K562 (cell line): ENCODE measurements at regions not wholly inside any gene's neighbourhood (a gene's known extent, or its start where the extent isn't known, plus 50 kb on each side); places are given as distances from the start of the nearest gene placed in this dataset.
A peak's percentile ranks its signal among the peaks of the same experiment; 100 is the strongest.

ENCODE experiments used
- ATAC-seq: fragments of 200-7000 bp; cut with Tn5 transposase; 3 replicates; pipeline ENCODE4 v1.9.1; 2020; ENCODE audit warnings: moderate library complexity
- BruUV-seq: library from RNA; stranded (reverse); fragments of 400-500 nt; replicated peaks from 2 replicates; lab custom pipeline; 2021; lab: Mats Ljungman, UMichigan
- CTCF ChIA-PET: fragments of 300-600 bp; formaldehyde crosslinking; extraction: SDS; loops from one replicate; lab custom pipeline; 2021; ENCODE audit warnings: low intra/inter-chr PET ratio; lab: Yijun Ruan, JAX
- POLR2A ChIA-PET: fragments of 300-600, 350-650 bp; sonication (Branson Sonifier 250); formaldehyde crosslinking; extraction: SDS; loops from one replicate; lab custom pipeline; 2021; ENCODE audit warnings: antibody characterized with exemption, inconsistent platforms; lab: Yijun Ruan, JAX
- DNase-seq, 4 experiments: peaks; one replicate each; pipeline versions ENCODE4 v3.0.0 to v3.0.0-alpha.2; 2011 to 2018; ENCODE audit warnings: low spot score in 3 of 4, mixed read lengths in 3 of 4; ENCODE audit errors: extremely low read depth in 1 of 4
- FAIRE-seq: peaks from 2 replicates; lab custom pipeline; 2011; peaks lifted over from hg19 to GRCh38; lab: Jason Lieb, UNC
- H2AFZ ChIP-seq: 2 replicates; pipeline ENCODE4 v1.6.0; 2011; ENCODE audit warnings: low read depth, low read length, control low read depth, inconsistent platforms
- H3K27ac ChIP-seq: fragments of 200-600 bp; 3 replicates; pipeline ENCODE4 v1.8.0; 2011; ENCODE audit warnings: low read depth, mild to moderate bottlenecking, control low read depth, inconsistent platforms, low read length, moderate library complexity, mixed read lengths; ENCODE audit errors: extremely low read depth
- H3K27me3 ChIP-seq, 2 experiments: fragments of 300-600 bp in 1 of 2; 2 replicates in 1 of 2; 3 replicates in 1 of 2; pipeline versions ENCODE4 v1.6.0 to v1.8.0; 2011; ENCODE audit warnings: inconsistent platforms in 2 of 2, low read length in 2 of 2, mild to moderate bottlenecking in 1 of 2, mixed read lengths in 1 of 2, moderate library complexity in 1 of 2; ENCODE audit not compliant: control insufficient read depth in 2 of 2, insufficient read depth in 2 of 2
- H3K36me3 ChIP-seq: fragments of 300-600 bp; 3 replicates; pipeline ENCODE4 v1.8.0; 2011; ENCODE audit warnings: mild to moderate bottlenecking, low read length, inconsistent platforms; ENCODE audit not compliant: control insufficient read depth, insufficient read depth
- H3K4me1 ChIP-seq, 2 experiments: fragments of 200-600 bp in 1 of 2; replicated peaks in 1 of 2; 2 replicates in 1 of 2; 3 replicates in 1 of 2; pipeline versions ENCODE4 v1.5.1 to v1.8.0; 2011; ENCODE audit warnings: inconsistent platforms in 2 of 2, low read length in 2 of 2, mild to moderate bottlenecking in 1 of 2, mixed read lengths in 1 of 2, moderate library complexity in 1 of 2; ENCODE audit not compliant: control insufficient read depth in 2 of 2, insufficient read depth in 2 of 2
- H3K4me2 ChIP-seq: 2 replicates; pipeline ENCODE4 v1.6.1; 2011; ENCODE audit warnings: low read length, control low read depth, inconsistent platforms, mixed read lengths; ENCODE audit not compliant: insufficient read depth
- H3K4me3 ChIP-seq: fragments of 200-600 bp; sonication (generic), shearing (Covaris generic); 2 replicates; pipeline ENCODE4 v1.5.1; 2016; ENCODE audit warnings: control low read depth, inconsistent platforms
- H3K79me2 ChIP-seq: fragments of 200-600 bp; 3 replicates; pipeline ENCODE4 v1.8.0; 2011; ENCODE audit warnings: low read length, inconsistent platforms; ENCODE audit not compliant: control insufficient read depth, insufficient read depth
- H3K9ac ChIP-seq, 2 experiments: 2 replicates each; pipeline versions ENCODE4 v1.6.0 to v1.6.1; 2011; ENCODE audit warnings: low read depth in 2 of 2, low read length in 2 of 2, control low read depth in 1 of 2, inconsistent platforms in 1 of 2, mild to moderate bottlenecking in 1 of 2, mixed read lengths in 1 of 2; ENCODE audit not compliant: insufficient read depth in 1 of 2
- H3K9me1 ChIP-seq: one replicate; pipeline ENCODE4 v1.6.0; 2011; ENCODE audit warnings: inconsistent platforms, mild to moderate bottlenecking, low read length, moderate library complexity; ENCODE audit not compliant: control insufficient read depth, insufficient read depth
- H3K9me3 ChIP-seq: replicated peaks from 2 replicates; pipeline ENCODE4 v1.5.1; 2011; ENCODE audit warnings: low read depth, low read length, inconsistent platforms; ENCODE audit not compliant: control insufficient read depth, insufficient read depth
- H4K20me1 ChIP-seq: replicated peaks from 2 replicates; pipeline ENCODE4 v1.6.1; 2011; ENCODE audit warnings: low read length, inconsistent platforms, mixed read lengths; ENCODE audit not compliant: control insufficient read depth, insufficient read depth
- MAFK ChIP-seq: IDR thresholded peaks from 2 replicates; pipeline ENCODE4 v1.6.1; 2011; ENCODE audit warnings: low read length, improper control_type of control experiment
- MTA1 ChIP-seq: fragments of 450-650 bp; IDR thresholded peaks from 2 replicates; pipeline ENCODE4 v1.6.1; 2017; ENCODE audit warnings: borderline replicate concordance
- ZBTB26 ChIP-seq: fragments of 450-650 bp; formaldehyde crosslinking; IDR thresholded peaks from 2 replicates; pipeline ENCODE4 v1.4.0; 2022; ENCODE audit warnings: missing genetic modification characterization
- ZFP36 ChIP-seq: fragments of 150-350 bp; IDR thresholded peaks from 2 replicates; pipeline ENCODE4 v1.6.1; 2018; ENCODE audit warnings: low read length, low read depth; ENCODE audit not compliant: partially characterized antibody
- ZNF431 ChIP-seq: sonication (generic); formaldehyde crosslinking; IDR thresholded peaks from 2 replicates; pipeline ENCODE4 v1.8.0; 2022; ENCODE audit warnings: mild to moderate bottlenecking, missing genetic modification reagents
- ZNF512 ChIP-seq: IDR thresholded peaks from 2 replicates; pipeline ENCODE4 v1.6.1; 2016; ENCODE audit warnings: missing genetic modification characterization, missing compliant biosample characterization
- ZNF778 ChIP-seq: fragments of 450-650 bp; formaldehyde crosslinking; IDR thresholded peaks from 2 replicates; pipeline ENCODE4 v1.4.0; 2020; ENCODE audit warnings: mild to moderate bottlenecking, moderate library complexity
- ZSCAN32 ChIP-seq: fragments of 450-650 bp; formaldehyde crosslinking; IDR thresholded peaks from 2 replicates; pipeline ENCODE4 v1.4.0; 2020; ENCODE audit warnings: mild to moderate bottlenecking, moderate library complexity
- in situ Hi-C: fragments of 300-500 bp; cut with MboI; formaldehyde crosslinking; loops from 4 replicates; pipeline ENCODE4 v1.15.0; 2018; ENCODE audit warnings: inconsistent platforms, mixed read lengths
- intact Hi-C: fragments of 100-400 bp; cut with micrococcal nuclease; formaldehyde crosslinking; loops from 2 replicates; pipeline ENCODE4 v1.14.2; 2022
- TF ChIP-seq, protein P1 (sequence below): fragments of 450-650 bp; formaldehyde crosslinking; IDR thresholded peaks from 2 replicates; pipeline ENCODE4 v1.4.0; 2022; ENCODE audit warnings: missing genetic modification characterization

DNA sequence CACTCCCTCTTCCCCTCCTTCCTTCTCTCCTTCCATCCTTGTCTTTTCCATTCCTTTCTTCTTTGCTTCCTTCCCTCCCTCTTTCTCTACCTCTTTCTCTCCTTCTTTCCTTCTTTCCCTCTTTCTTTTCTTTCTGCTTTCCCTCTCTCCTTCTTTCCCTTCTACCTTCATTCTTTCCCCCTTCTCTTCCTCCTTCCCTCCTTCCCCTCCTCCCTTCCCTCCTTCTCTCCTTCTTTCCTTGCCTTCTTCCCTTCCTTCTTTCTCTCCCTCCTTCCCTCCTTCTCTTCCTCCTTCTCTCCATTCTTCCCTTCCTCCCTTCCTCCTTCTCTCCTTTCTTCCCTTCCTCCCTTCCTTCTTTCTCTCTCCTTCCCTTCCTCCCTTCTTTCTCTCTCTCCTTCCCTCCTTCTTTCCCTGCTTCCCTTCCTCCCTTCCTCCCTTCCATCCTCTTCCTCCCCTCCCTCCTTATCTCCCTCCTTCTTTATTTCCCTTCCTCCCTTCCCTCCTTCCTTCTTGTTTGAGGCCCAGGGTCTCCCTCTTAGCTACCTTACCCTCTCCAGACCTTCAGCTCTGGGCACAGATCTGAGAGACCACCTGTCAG is 77.0 kb downstream of the BUD13 start:
- intact Hi-C loops (loop anchor here (10.0 kb wide), 1 partner anchor 1371 kb away; no protein-coding TSS in a partner anchor), in situ Hi-C loops (loop anchor here (10.0 to 25.0 kb wide), 2 partner anchors 181 to 1358 kb away; no protein-coding TSS in a partner anchor)
- ATAC-seq (no peak), FAIRE-seq (no peak), DNase-seq (no peak)
- peak; percentile 69 for TF ChIP-seq ZNF512 (tag)
- 0 out of 2 replicates have a peak, but pooled peaks have one; percentile 21 for TF ChIP-seq MTA1
- TF ChIP-seq ZBTB26 (CRISPR knock-in tag) = peak; percentile 70; the same call in 1 of the 2 replicates
- no peak for TF ChIP-seq MAFK
- TF ChIP-seq ZFP36 = no peak
- no peak for TF ChIP-seq ZNF431 (CRISPR knock-in tag)
- no peak for TF ChIP-seq ZNF778 (CRISPR knock-in tag)
- no peak for TF ChIP-seq ZSCAN32 (CRISPR knock-in tag)
- TF ChIP-seq, protein P1, sequence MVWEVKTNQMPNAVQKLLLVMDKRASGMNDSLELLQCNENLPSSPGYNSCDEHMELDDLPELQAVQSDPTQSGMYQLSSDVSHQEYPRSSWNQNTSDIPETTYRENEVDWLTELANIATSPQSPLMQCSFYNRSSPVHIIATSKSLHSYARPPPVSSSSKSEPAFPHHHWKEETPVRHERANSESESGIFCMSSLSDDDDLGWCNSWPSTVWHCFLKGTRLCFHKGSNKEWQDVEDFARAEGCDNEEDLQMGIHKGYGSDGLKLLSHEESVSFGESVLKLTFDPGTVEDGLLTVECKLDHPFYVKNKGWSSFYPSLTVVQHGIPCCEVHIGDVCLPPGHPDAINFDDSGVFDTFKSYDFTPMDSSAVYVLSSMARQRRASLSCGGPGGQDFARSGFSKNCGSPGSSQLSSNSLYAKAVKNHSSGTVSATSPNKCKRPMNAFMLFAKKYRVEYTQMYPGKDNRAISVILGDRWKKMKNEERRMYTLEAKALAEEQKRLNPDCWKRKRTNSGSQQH (CRISPR knock-in tag) = 0 out of 2 replicates have a peak, but pooled peaks have one; percentile 28
- POLR2A ChIA-PET = interaction anchor here (1.0 kb wide), 1 partner anchor 10 kb away, joined by 4 read pairs; no protein-coding TSS in a partner anchor
- CTCF ChIA-PET = no interaction called here
- Histone ChIP-seq H4K20me1 (peaks cover 10% of the 10 kb centered on the region), H3K36me3 (no peaks in the 10 kb centered on the region), H3K4me1 (no peaks in the 10 kb centered on the region), H3K9ac (no peak overlapping the region), H3K4me3 (no peak overlapping the region), H3K4me2 (no peak overlapping the region), H2AFZ (no peak overlapping the region), H3K79me2 (no peaks in the 10 kb centered on the region), H3K27me3 (peaks cover 6 to 25% of the 10 kb centered on the region in 2 experiments; a peak in 3 of 5 replicates), H3K9me3 (no peaks in the 10 kb centered on the region), H3K27ac (no peak overlapping the region), H3K9me1 (no peaks in the 10 kb centered on the region)
- no TSS peak for BruUV-seq
